GM23338 (cell line): ENCODE measurements at regions not wholly inside any gene's neighbourhood (a gene's known extent, or its start where the extent isn't known, plus 50 kb on each side); places are given as distances from the start of the nearest gene placed in this dataset.

Source experiments
- ATAC-seq: fragments of 200-7000 bp; cut with Tn5 transposase; 3 replicates; pipeline ENCODE4 v1.9.1; 2020
- DNase-seq: peaks from one replicate; pipeline ENCODE4 v3.0.0-alpha.2; 2015; ENCODE audit warnings: low spot score
- H2AFZ ChIP-seq: fragments of 200-600 bp; sonication (generic); 2 replicates; pipeline ENCODE4 v1.8.0; 2016; ENCODE audit warnings: antibody characterized with exemption, mild to moderate bottlenecking, moderate library complexity
- H3F3A ChIP-seq: fragments of 200-600 bp; sonication (generic); replicated peaks from 2 replicates; pipeline ENCODE4 v1.8.0; 2017; ENCODE audit warnings: antibody characterized with exemption, mixed run types, low read depth
- H3K27ac ChIP-seq: fragments of 200-600 bp; sonication (generic); 2 replicates; pipeline ENCODE4 v1.6.1; 2016; ENCODE audit warnings: low read depth
- H3K27me3 ChIP-seq: fragments of 200-600 bp; sonication (generic); 2 replicates; pipeline ENCODE4 v1.8.0; 2016; ENCODE audit warnings: mild to moderate bottlenecking, mixed run types, moderate library complexity; ENCODE audit not compliant: insufficient read depth
- H3K36me3 ChIP-seq: fragments of 200-600 bp; sonication (generic); 2 replicates; pipeline ENCODE4 v1.8.0; 2016; ENCODE audit warnings: mild to moderate bottlenecking; ENCODE audit not compliant: insufficient read depth
- H3K4me1 ChIP-seq: fragments of 200-600 bp; sonication (generic); 2 replicates; pipeline ENCODE4 v1.8.0; 2016; ENCODE audit warnings: mild to moderate bottlenecking, moderate library complexity; ENCODE audit not compliant: insufficient read depth
- H3K4me2 ChIP-seq: fragments of 200-600 bp; sonication (generic); 2 replicates; pipeline ENCODE4 v1.7.1; 2017; ENCODE audit warnings: mixed run types
- H3K4me3 ChIP-seq: fragments of 200-600 bp; sonication (generic); 2 replicates; pipeline ENCODE4 v1.6.1; 2016; ENCODE audit warnings: mixed run types
- H3K79me2 ChIP-seq: fragments of 200-600 bp; sonication (generic); replicated peaks from 2 replicates; pipeline ENCODE4 v1.8.0; 2017; ENCODE audit warnings: mild to moderate bottlenecking; ENCODE audit not compliant: insufficient read depth
- H3K9me2 ChIP-seq: fragments of 200-600 bp; sonication (generic); 2 replicates; pipeline ENCODE4 v1.8.0; 2017; ENCODE audit not compliant: insufficient read depth
- H4K20me1 ChIP-seq: fragments of 200-600 bp; sonication (generic); replicated peaks from 2 replicates; pipeline ENCODE4 v1.8.0; 2017; ENCODE audit warnings: mild to moderate bottlenecking; ENCODE audit not compliant: insufficient read depth
- H3K27ac Mint-ChIP-seq: 2 replicates; pipeline ENCODE4 v1.8.0; 2020; ENCODE audit warnings: inconsistent platforms, mild to moderate bottlenecking, moderate library complexity, mixed read lengths
- H3K27me3 Mint-ChIP-seq: 3 replicates; pipeline ENCODE4 v1.8.0; 2022; ENCODE audit warnings: low read depth, mild to moderate bottlenecking, moderate library complexity, mixed read lengths, inconsistent platforms; ENCODE audit not compliant: insufficient read depth, poor library complexity
- H3K36me3 Mint-ChIP-seq: 3 replicates; pipeline ENCODE4 v1.8.0; 2021; ENCODE audit warnings: low read depth, mild to moderate bottlenecking, inconsistent platforms, moderate library complexity, mixed read lengths
- H3K4me1 Mint-ChIP-seq: 3 replicates; pipeline ENCODE4 v1.8.0; 2020; ENCODE audit warnings: mild to moderate bottlenecking, inconsistent platforms, mixed read lengths
- H3K4me3 Mint-ChIP-seq: 3 replicates; pipeline ENCODE4 v1.8.0; 2021; ENCODE audit warnings: moderate library complexity, mild to moderate bottlenecking, inconsistent platforms, mixed read lengths
- H3K9me3 Mint-ChIP-seq: 3 replicates; pipeline ENCODE4 v1.8.0; 2020; ENCODE audit warnings: moderate library complexity, mild to moderate bottlenecking, inconsistent platforms, mixed read lengths
- CREB1 ChIP-seq: fragments of 250-450 bp; sonication (Bioruptor Pico); IDR thresholded peaks from 2 replicates; pipeline ENCODE4 v1.5.0; 2020; ENCODE audit warnings: low read depth, mild to moderate bottlenecking, moderate library complexity
- CTCF ChIP-seq, 2 experiments: fragments of 200-600 bp in 1 of 2; sonication (generic) in 1 of 2; conservative IDR thresholded peaks; 2 replicates each; pipeline versions ENCODE4 v1.5.1 to v1.6.1; 2016 to 2017; ENCODE audit warnings: antibody characterized with exemption in 2 of 2, low read depth in 2 of 2, mild to moderate bottlenecking in 2 of 2, moderate library complexity in 1 of 2
- NANOG ChIP-seq: IDR thresholded peaks from 2 replicates; pipeline ENCODE4 v1.6.1; 2016; ENCODE audit warnings: antibody characterized with exemption, borderline replicate concordance
- TF ChIP-seq, protein P1 (sequence below): fragments of 250-450 bp; sonication (Bioruptor Pico); IDR thresholded peaks from 2 replicates; pipeline ENCODE4 v1.5.0; 2020; ENCODE audit warnings: mild to moderate bottlenecking, moderate library complexity

DNA sequence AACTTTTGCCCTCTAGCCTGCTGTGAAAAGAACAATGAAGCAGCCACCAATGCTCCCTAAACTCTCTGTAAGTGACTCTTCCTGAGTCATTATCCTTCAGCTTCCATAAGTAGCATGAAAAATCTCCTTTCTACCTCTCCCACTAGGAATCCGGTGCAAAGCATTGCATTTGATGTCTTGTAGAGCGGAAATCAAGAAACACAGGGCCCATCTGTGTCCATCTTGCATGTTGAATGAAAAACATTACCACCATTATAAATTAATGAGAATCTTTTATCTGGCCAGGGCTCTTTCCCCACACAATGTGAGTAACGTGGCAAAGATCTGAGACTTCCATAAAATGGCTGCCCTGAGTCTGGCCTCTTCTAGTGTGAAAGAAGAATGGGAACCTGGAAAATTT lies 324.4 kb downstream of the ADGRL2 start:
- no peak overlapping the region for H2AFZ ChIP-seq
- no peak for TF ChIP-seq CTCF (conservative IDR thresholded peaks at IDR 0.05; ENCODE audit: low read depth in 2 of 2)
- TF ChIP-seq, protein P1, sequence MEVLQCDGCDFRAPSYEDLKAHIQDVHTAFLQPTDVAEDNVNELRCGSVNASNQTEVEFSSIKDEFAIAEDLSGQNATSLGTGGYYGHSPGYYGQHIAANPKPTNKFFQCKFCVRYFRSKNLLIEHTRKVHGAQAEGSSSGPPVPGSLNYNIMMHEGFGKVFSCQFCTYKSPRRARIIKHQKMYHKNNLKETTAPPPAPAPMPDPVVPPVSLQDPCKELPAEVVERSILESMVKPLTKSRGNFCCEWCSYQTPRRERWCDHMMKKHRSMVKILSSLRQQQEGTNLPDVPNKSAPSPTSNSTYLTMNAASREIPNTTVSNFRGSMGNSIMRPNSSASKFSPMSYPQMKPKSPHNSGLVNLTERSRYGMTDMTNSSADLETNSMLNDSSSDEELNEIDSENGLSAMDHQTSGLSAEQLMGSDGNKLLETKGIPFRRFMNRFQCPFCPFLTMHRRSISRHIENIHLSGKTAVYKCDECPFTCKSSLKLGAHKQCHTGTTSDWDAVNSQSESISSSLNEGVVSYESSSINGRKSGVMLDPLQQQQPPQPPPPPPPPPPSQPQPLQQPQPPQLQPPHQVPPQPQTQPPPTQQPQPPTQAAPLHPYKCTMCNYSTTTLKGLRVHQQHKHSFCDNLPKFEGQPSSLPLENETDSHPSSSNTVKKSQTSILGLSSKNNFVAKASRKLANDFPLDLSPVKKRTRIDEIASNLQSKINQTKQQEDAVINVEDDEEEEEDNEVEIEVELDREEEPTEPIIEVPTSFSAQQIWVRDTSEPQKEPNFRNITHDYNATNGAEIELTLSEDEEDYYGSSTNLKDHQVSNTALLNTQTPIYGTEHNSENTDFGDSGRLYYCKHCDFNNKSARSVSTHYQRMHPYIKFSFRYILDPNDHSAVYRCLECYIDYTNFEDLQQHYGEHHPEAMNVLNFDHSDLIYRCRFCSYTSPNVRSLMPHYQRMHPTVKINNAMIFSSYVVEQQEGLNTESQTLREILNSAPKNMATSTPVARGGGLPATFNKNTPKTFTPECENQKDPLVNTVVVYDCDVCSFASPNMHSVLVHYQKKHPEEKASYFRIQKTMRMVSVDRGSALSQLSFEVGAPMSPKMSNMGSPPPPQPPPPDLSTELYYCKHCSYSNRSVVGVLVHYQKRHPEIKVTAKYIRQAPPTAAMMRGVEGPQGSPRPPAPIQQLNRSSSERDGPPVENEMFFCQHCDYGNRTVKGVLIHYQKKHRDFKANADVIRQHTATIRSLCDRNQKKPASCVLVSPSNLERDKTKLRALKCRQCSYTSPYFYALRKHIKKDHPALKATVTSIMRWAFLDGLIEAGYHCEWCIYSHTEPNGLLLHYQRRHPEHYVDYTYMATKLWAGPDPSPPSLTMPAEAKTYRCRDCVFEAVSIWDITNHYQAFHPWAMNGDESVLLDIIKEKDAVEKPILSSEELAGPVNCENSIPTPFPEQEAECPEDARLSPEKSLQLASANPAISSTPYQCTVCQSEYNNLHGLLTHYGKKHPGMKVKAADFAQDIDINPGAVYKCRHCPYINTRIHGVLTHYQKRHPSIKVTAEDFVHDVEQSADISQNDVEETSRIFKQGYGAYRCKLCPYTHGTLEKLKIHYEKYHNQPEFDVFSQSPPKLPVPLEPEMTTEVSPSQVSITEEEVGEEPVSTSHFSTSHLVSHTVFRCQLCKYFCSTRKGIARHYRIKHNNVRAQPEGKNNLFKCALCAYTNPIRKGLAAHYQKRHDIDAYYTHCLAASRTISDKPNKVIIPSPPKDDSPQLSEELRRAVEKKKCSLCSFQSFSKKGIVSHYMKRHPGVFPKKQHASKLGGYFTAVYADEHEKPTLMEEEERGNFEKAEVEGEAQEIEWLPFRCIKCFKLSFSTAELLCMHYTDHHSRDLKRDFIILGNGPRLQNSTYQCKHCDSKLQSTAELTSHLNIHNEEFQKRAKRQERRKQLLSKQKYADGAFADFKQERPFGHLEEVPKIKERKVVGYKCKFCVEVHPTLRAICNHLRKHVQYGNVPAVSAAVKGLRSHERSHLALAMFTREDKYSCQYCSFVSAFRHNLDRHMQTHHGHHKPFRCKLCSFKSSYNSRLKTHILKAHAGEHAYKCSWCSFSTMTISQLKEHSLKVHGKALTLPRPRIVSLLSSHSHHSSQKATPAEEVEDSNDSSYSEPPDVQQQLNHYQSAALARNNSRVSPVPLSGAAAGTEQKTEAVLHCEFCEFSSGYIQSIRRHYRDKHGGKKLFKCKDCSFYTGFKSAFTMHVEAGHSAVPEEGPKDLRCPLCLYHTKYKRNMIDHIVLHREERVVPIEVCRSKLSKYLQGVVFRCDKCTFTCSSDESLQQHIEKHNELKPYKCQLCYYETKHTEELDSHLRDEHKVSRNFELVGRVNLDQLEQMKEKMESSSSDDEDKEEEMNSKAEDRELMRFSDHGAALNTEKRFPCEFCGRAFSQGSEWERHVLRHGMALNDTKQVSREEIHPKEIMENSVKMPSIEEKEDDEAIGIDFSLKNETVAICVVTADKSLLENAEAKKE = no peak
- no peak for TF ChIP-seq CREB1 (CRISPR knock-in tag)
- no peak for TF ChIP-seq NANOG
- no peak overlapping the region for H3K4me3 ChIP-seq
- DNase-seq (peak; percentile 30), ATAC-seq (peak; percentile 80)
- H3K27me3 ChIP-seq = no peaks in the 10 kb centered on the region
- H3K27ac ChIP-seq = no peak overlapping the region
- H3F3A ChIP-seq = no peaks in the 10 kb centered on the region
- no peaks in the 10 kb centered on the region for H3K9me3 Mint-ChIP-seq
- no peaks in the 10 kb centered on the region for H3K36me3 ChIP-seq
- H3K4me1 Mint-ChIP-seq = peaks cover 16% of the 10 kb centered on the region
- H3K4me2 ChIP-seq = no peak overlapping the region
- H3K79me2 ChIP-seq = no peaks in the 10 kb centered on the region
- no peaks in the 10 kb centered on the region for H3K9me2 ChIP-seq
- peak overlapping the region; percentile 21; the same call in 1 of the 2 replicates for H3K27ac Mint-ChIP-seq
- no peaks in the 10 kb centered on the region; the same call in none of the 2 replicates for H3K4me1 ChIP-seq
- no peak overlapping the region for H3K4me3 Mint-ChIP-seq
- H4K20me1 ChIP-seq = no peaks in the 10 kb centered on the region
- no peaks in the 10 kb centered on the region for H3K36me3 Mint-ChIP-seq
- peaks cover 1% of the 10 kb centered on the region for H3K27me3 Mint-ChIP-seq

DNA sequence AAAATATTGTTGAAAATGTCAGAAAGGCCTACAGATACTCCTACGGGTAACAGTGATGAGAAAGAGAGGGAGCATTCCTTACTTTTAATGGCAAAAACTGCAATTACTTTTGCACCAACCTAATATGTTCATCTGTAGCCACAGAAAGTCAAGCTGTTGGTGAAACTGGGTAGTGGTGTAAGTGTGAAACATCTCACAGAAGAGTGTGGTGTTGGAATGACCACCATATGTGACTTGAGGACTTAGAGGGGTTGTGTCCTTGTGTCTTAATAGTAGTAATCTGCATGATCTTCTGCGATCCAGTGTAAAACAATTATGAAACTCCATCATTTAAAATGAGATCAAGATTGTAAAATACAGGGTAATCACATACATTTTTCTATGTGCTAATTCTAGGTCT lies 320.7 kb downstream of the ADGRL2 start:
- Histone ChIP-seq H3K4me1 (no peaks in the 10 kb centered on the region; the same call in none of the 2 replicates), H3K27me3 (no peaks in the 10 kb centered on the region), H3K27ac (no peak overlapping the region), H3K9me2 (peaks cover 5% of the 10 kb centered on the region; the same call in 1 of the 2 replicates), H3K36me3 (no peaks in the 10 kb centered on the region), H4K20me1 (no peaks in the 10 kb centered on the region), H2AFZ (no peak overlapping the region), H3K79me2 (no peaks in the 10 kb centered on the region), H3F3A (no peaks in the 10 kb centered on the region), H3K4me2 (no peak overlapping the region), H3K4me3 (no peak overlapping the region)
- peaks cover 1% of the 10 kb centered on the region for H3K27me3 Mint-ChIP-seq
- H3K36me3 Mint-ChIP-seq = no peaks in the 10 kb centered on the region
- no peaks in the 10 kb centered on the region for H3K9me3 Mint-ChIP-seq
- no peak overlapping the region for H3K4me3 Mint-ChIP-seq
- no peak overlapping the region for H3K27ac Mint-ChIP-seq
- H3K4me1 Mint-ChIP-seq = peaks cover 16% of the 10 kb centered on the region
- ATAC-seq = no peak
- no peak for DNase-seq
- TF ChIP-seq, protein P1 = no peak
- no peak for TF ChIP-seq NANOG
